ENCODE measurements at regions not wholly inside any gene's neighbourhood (a gene's known extent, or its start where the extent isn't known, plus 50 kb on each side); places are given as distances from the start of the nearest gene placed in this dataset.

DNA sequence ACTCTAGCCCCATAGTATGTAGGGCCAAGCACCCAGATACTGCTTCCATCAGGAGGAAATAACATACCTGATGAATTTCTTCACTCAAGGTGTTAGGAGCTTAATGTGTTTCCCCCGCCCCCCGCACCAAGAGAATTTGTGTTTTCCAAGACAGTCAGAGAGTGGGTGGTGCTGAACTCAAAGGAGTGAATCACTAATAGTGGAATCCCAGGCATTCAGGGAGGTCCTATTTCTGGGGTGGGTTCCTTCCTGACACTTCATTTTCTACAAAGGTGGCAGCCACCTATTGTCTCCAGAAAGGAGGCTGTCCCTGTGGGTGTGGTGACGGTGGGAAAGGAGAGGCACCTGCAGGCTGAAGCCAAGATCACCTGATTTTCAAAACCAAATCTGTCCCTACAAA is 50.8 kb upstream of the ELF5 start:
- ATAC-seq (ENCODE audit: low read depth) (peak; percentile 74; the same call in 1 of the 2 replicates), DNase-seq (peak; percentile 9)
- no TSS peak for BruUV-seq (replicated peaks)
- in situ Hi-C loops (cut with MboI; ENCODE audit: low sequenced_read_pairs): no loop called here
- no peak overlapping the region for H3K14ac ChIP-seq (replicated peaks; ENCODE audit: low read depth, low read length)
- no peak overlapping the region for H3K4me3 ChIP-seq (ENCODE audit: insufficient read depth, low read depth, low read length)
- H2BK15ac ChIP-seq (ENCODE audit: low read depth, low read length): peak overlapping the region; percentile 58; the same call in 2 of the 3 replicates
- no peak overlapping the region for H2BK5ac ChIP-seq (ENCODE audit: low read depth, low read length, poor library complexity, severe bottlenecking)
- peak overlapping the region; percentile 49; the same call in 1 of the 2 replicates for H4K91ac ChIP-seq (ENCODE audit: insufficient read depth, low read depth, low read length)
- 80% methylated on average over 1 of the region's 3 CpGs; no CpG with 5 or more reads in 1 of the 2 experiments for WGBS, 2 experiments (ENCODE audit: extremely low coverage in 2 of 2, insufficient read length in 1 of 2)
- H3K23ac ChIP-seq (ENCODE audit: low read depth, low read length): no peak overlapping the region
- no peak overlapping the region for H3K9ac ChIP-seq (ENCODE audit: low read depth, low read length)
- H4K8ac ChIP-seq (ENCODE audit: low read depth in 2 of 2, low read length in 2 of 2): no peak overlapping the region
- ChIA-PET CTCF (no interaction called here), POLR2A (ENCODE audit: unreplicated experiment) (no interaction called here)
- H2BK120ac ChIP-seq (ENCODE audit: low read depth, low read length): peak overlapping the region; percentile 71
- dilution Hi-C loops (cut with HindIII; ENCODE audit: low sequenced_read_pairs, unreplicated experiment): no loop called here
- no peaks in the 10 kb centered on the region for H3K79me1 ChIP-seq (ENCODE audit: low read depth in 1 of 2, low read length in 2 of 2)
- H3K56ac ChIP-seq (ENCODE audit: extremely low read depth, insufficient read depth, low read length): no peak overlapping the region
- TF ChIP-seq, protein P1, sequence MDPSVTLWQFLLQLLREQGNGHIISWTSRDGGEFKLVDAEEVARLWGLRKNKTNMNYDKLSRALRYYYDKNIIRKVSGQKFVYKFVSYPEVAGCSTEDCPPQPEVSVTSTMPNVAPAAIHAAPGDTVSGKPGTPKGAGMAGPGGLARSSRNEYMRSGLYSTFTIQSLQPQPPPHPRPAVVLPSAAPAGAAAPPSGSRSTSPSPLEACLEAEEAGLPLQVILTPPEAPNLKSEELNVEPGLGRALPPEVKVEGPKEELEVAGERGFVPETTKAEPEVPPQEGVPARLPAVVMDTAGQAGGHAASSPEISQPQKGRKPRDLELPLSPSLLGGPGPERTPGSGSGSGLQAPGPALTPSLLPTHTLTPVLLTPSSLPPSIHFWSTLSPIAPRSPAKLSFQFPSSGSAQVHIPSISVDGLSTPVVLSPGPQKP (IDR thresholded peaks at IDR 0.05; ENCODE audit: borderline replicate concordance, low read depth, low read length): no peak
- TF ChIP-seq RAD21 (IDR thresholded peaks at IDR 0.05; ENCODE audit: low read length) (no peak), FOS (IDR thresholded peaks at IDR 0.05; ENCODE audit: low read depth, low read length) (no peak)
- no peak overlapping the region for H3K18ac ChIP-seq (ENCODE audit: low read depth, low read length)
- H3K9me3 ChIP-seq (ENCODE audit: control insufficient read depth, insufficient read depth, low read length): no peaks in the 10 kb centered on the region; the same call in 1 of the 2 replicates
- intact Hi-C loops (cut with micrococcal nuclease): no loop called here
- peak overlapping the region; percentile 69 for H2AFZ ChIP-seq (replicated peaks; ENCODE audit: low read length, poor library complexity)
- peak overlapping the region; percentile 58 for H2AK9ac ChIP-seq (replicated peaks; ENCODE audit: low read depth, low read length, poor library complexity)
- H3K4me2 ChIP-seq (ENCODE audit: low read depth, low read length): no peak overlapping the region
- no peak overlapping the region for H2AK5ac ChIP-seq (ENCODE audit: low read depth, low read length)
- no peak overlapping the region for H4K5ac ChIP-seq (ENCODE audit: low read depth, low read length)
- H3K4me1 ChIP-seq (ENCODE audit: control insufficient read depth, insufficient read depth, low read length): peaks cover 6% of the 10 kb centered on the region
- H2BK20ac ChIP-seq (ENCODE audit: low read depth, low read length): peak overlapping the region; percentile 80
- H3K27me3 ChIP-seq (ENCODE audit: control insufficient read depth, insufficient read depth, low read length): peaks cover 34% of the 10 kb centered on the region
- H3K27ac ChIP-seq (ENCODE audit: insufficient read depth, low read length): no peak overlapping the region
- H4K20me1 ChIP-seq (ENCODE audit: insufficient read depth, low read length): no peaks in the 10 kb centered on the region
- no peaks in the 10 kb centered on the region for H3K36me3 ChIP-seq (ENCODE audit: control insufficient read depth, insufficient read depth, low read length)
- no peak overlapping the region for H3K4ac ChIP-seq (ENCODE audit: low read depth, low read length)
- H3K9me1 ChIP-seq (ENCODE audit: insufficient read depth, low read length): peaks cover 6% of the 10 kb centered on the region; the same call in 1 of the 2 replicates

All from IMR-90 (cell line).